ENCODE measurements at regions not wholly inside any gene's neighbourhood (a gene's known extent, or its start where the extent isn't known, plus 50 kb on each side); places are given as distances from the start of the nearest gene placed in this dataset.
"Not testable (repeated sequence)": the region's sequence is repeated elsewhere in the genome, so short reads cannot be mapped to it uniquely, and the experiment has no call there.

- DNase-seq (ENCODE audit: low read depth in 2 of 2), result no peak
Measured at GRCh38 chr15:57767481-57767880, 61.0 kb downstream of the POLR2M start.

GRCh38 chr15:57769266-57769665 is 62.8 kb downstream of the POLR2M start:
- DNase-seq (ENCODE audit: low read depth in 2 of 2), result no peak

- DNase-seq (ENCODE audit: low read depth in 2 of 2), result no peak
Measured at GRCh38 chr15:57770495-57770894, 64.0 kb downstream of the POLR2M start.

- no peak for DNase-seq (ENCODE audit: low read depth in 2 of 2)
Measured at GRCh38 chr15:57772223-57772957, 65.9 kb downstream of the POLR2M start.

- no peak for DNase-seq (ENCODE audit: low read depth in 2 of 2)
Measured at GRCh38 chr15:57773051-57773450, 66.5 kb downstream of the POLR2M start.

GRCh38 chr15:57777003-57777402 is 70.5 kb downstream of the POLR2M start:
- no peak for DNase-seq (ENCODE audit: low read depth in 2 of 2)

- DNase-seq (ENCODE audit: low read depth in 2 of 2), result no peak
Measured at GRCh38 chr15:57780471-57780870, 74.0 kb downstream of the POLR2M start.

- no peak for DNase-seq (ENCODE audit: low read depth in 2 of 2)
Measured at GRCh38 chr15:57782731-57783130, 76.2 kb downstream of the POLR2M start.

GRCh38 chr15:57784081-57784511 is 77.6 kb downstream of the POLR2M start:
- DNase-seq (ENCODE audit: low read depth in 2 of 2), result no peak

- DNase-seq (ENCODE audit: low read depth in 2 of 2), result no peak
Measured at GRCh38 chr15:57785039-57785438, 78.5 kb downstream of the POLR2M start.

GRCh38 chr15:57785959-57786358 is 79.4 kb downstream of the POLR2M start:
- no peak for DNase-seq (ENCODE audit: low read depth in 2 of 2)

- no peak for DNase-seq (ENCODE audit: low read depth in 2 of 2)
Measured at GRCh38 chr15:57789225-57789624, 82.7 kb downstream of the POLR2M start.

- DNase-seq (ENCODE audit: low read depth in 2 of 2), result no peak
Measured at GRCh38 chr15:57792724-57793449, 86.4 kb downstream of the POLR2M start.

- no peak for DNase-seq (ENCODE audit: low read depth in 2 of 2)
Measured at GRCh38 chr15:57795261-57795660, 88.7 kb downstream of the POLR2M start.

- no peak for DNase-seq (ENCODE audit: low read depth in 2 of 2)
Measured at GRCh38 chr15:57796146-57796545, 89.6 kb downstream of the POLR2M start.

- no peak for DNase-seq (ENCODE audit: low read depth in 2 of 2)
Measured at GRCh38 chr15:57797110-57797509, 90.6 kb downstream of the POLR2M start.

- no peak for DNase-seq (ENCODE audit: low read depth in 2 of 2)
Measured at GRCh38 chr15:57797568-57798267, 91.2 kb downstream of the POLR2M start.

GRCh38 chr15:57806003-57806402 is 99.5 kb downstream of the POLR2M start:
- DNase-seq (ENCODE audit: low read depth in 2 of 2), result no peak

- not testable (repeated sequence) for DNase-seq (ENCODE audit: low read depth in 2 of 2)
Measured at GRCh38 chr15:57809285-57809684, 102.8 kb downstream of the POLR2M start.

- no peak for DNase-seq (ENCODE audit: low read depth in 2 of 2)
Measured at GRCh38 chr15:57816599-57816998, 110.1 kb downstream of the POLR2M start.

- no peak for DNase-seq (ENCODE audit: low read depth in 2 of 2)
Measured at GRCh38 chr15:57819646-57820045, 113.1 kb downstream of the POLR2M start.

GRCh38 chr15:57820119-57820518 is 113.6 kb downstream of the POLR2M start:
- no peak for DNase-seq (ENCODE audit: low read depth in 2 of 2)

- no peak for DNase-seq (ENCODE audit: low read depth in 2 of 2)
Measured at GRCh38 chr15:57821826-57822225, 115.3 kb downstream of the POLR2M start.

All from stimulated activated CD4-positive, alpha-beta T cell treated with anti-CD3 and anti-CD28 coated beads, Interleukin-4, amount 100 ng/mL, for 48 hours (primary cell).